ENCODE measurements at regions not wholly inside any gene's neighbourhood (a gene's known extent, or its start where the extent isn't known, plus 50 kb on each side); places are given as distances from the start of the nearest gene placed in this dataset.

DNA sequence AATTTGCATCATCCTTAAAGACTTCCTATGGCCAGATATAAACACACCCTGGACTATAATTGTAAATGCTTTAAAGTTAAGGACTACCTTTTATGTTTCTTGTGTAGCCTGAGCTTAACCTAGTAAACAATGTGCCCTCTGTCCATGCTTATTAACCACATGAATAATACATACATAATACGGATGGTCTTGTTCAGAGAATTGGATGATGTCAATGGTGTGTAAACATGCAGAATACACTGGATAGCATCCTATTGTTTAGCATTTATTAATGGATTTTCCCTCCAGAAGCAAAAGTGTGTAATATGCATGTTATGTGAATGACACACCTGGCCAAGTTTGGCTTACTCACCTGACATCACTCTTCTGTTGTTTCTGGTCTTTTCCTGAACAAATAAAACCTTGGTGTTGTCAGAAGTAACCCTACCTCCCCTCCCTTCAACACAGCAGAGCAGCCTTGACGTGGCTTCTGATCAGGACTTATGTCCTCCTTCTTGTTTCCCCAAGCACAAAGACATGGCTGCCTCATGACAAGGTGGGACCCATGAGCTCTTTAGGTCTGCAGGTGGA, 517.9 kb downstream of the MTRR start:
- H3K27me3 ChIP-seq (ENCODE audit: control insufficient read depth, extremely low read depth, insufficient read depth, low read length): no peaks in the 10 kb centered on the region
- no peaks in the 10 kb centered on the region for H3K4me1 ChIP-seq (ENCODE audit: control insufficient read depth, extremely low read depth, insufficient read depth, low read length)
- no peak overlapping the region for H3K4me3 ChIP-seq (ENCODE audit: control insufficient read depth in 2 of 3, extremely low read depth in 1 of 3, insufficient read depth in 2 of 3, low read depth in 1 of 3, low read length in 3 of 3)
- no peaks in the 10 kb centered on the region for H3K9me3 ChIP-seq (ENCODE audit: control insufficient read depth, low read depth, low read length)
- H3K36me3 ChIP-seq (ENCODE audit: control insufficient read depth in 2 of 2, extremely low read depth in 1 of 2, insufficient read depth in 2 of 2, low read length in 2 of 2): no peaks in the 10 kb centered on the region
- DNase-seq (ENCODE audit: low read depth, low spot score) (no peak), FAIRE-seq (no peak)
- dilution Hi-C loops (cut with MboI; ENCODE audit: extremely low pct_ligation_motif_present, low sequenced_read_pairs): no loop called here
- H3K79me2 ChIP-seq (ENCODE audit: control insufficient read depth, insufficient read depth, low read length): no peaks in the 10 kb centered on the region
- H4K20me1 ChIP-seq (ENCODE audit: control insufficient read depth, extremely low read depth, insufficient read depth, low read length): no peaks in the 10 kb centered on the region
- no peak overlapping the region for H2AFZ ChIP-seq (ENCODE audit: control insufficient read depth, low read length)
- no peak for TF ChIP-seq EZH2 (IDR thresholded peaks at IDR 0.05; ENCODE audit: low read length)
- TF ChIP-seq, protein P1, sequence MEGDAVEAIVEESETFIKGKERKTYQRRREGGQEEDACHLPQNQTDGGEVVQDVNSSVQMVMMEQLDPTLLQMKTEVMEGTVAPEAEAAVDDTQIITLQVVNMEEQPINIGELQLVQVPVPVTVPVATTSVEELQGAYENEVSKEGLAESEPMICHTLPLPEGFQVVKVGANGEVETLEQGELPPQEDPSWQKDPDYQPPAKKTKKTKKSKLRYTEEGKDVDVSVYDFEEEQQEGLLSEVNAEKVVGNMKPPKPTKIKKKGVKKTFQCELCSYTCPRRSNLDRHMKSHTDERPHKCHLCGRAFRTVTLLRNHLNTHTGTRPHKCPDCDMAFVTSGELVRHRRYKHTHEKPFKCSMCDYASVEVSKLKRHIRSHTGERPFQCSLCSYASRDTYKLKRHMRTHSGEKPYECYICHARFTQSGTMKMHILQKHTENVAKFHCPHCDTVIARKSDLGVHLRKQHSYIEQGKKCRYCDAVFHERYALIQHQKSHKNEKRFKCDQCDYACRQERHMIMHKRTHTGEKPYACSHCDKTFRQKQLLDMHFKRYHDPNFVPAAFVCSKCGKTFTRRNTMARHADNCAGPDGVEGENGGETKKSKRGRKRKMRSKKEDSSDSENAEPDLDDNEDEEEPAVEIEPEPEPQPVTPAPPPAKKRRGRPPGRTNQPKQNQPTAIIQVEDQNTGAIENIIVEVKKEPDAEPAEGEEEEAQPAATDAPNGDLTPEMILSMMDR (optimal IDR thresholded peaks at IDR 0.05 in 1 of 3, IDR thresholded peaks at IDR 0.05 in 1 of 3, conservative IDR thresholded peaks at IDR 0.05 in 1 of 3; ENCODE audit: extremely low read depth in 1 of 3, insufficient read depth in 2 of 3, low read length in 3 of 3): no peak
- H3K9ac ChIP-seq (ENCODE audit: control insufficient read depth, extremely low read depth, insufficient read depth, low read length): no peak overlapping the region
- H3K27ac ChIP-seq (ENCODE audit: control insufficient read depth, insufficient read depth, low read length): no peak overlapping the region
- no peaks in the 10 kb centered on the region for H3K9me1 ChIP-seq (ENCODE audit: control insufficient read depth, extremely low read depth, insufficient read depth, low read length)
- no peak overlapping the region for H3K4me2 ChIP-seq (ENCODE audit: control insufficient read depth, extremely low read depth, insufficient read depth, low read depth, low read length)

DNA sequence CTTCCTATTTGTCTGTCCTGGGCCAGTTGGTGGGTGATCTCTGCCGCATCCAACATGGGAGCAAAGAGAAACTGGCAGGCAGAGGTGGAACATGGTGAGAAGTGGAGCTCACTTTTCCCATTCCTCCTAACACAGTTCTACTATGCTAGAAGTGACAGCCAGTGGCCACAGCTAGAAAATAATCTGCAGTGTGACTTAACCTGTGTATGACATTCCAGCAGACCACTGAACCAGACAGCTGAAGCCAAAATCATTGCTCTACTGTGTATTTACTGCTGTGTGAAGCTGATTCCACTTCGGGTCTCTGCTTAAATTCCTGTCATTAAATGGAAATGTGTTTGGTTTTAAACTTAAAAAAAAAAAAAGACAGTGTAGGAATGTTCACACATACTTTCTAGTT, 523.0 kb downstream of the MTRR start:
- TF ChIP-seq, protein P1 (optimal IDR thresholded peaks at IDR 0.05 in 1 of 3, IDR thresholded peaks at IDR 0.05 in 1 of 3, conservative IDR thresholded peaks at IDR 0.05 in 1 of 3; ENCODE audit: extremely low read depth in 1 of 3, insufficient read depth in 2 of 3, low read length in 3 of 3): no peak
- no peak for TF ChIP-seq EZH2 (IDR thresholded peaks at IDR 0.05; ENCODE audit: low read length)
- no peak for DNase-seq (ENCODE audit: low read depth, low spot score)
- no peaks in the 10 kb centered on the region for H3K27me3 ChIP-seq (ENCODE audit: control insufficient read depth, extremely low read depth, insufficient read depth, low read length)

More for the DNA sequence above, 523.0 kb downstream of the MTRR start:
- H3K9me1 ChIP-seq (ENCODE audit: control insufficient read depth, extremely low read depth, insufficient read depth, low read length): no peaks in the 10 kb centered on the region
- H3K79me2 ChIP-seq (ENCODE audit: control insufficient read depth, insufficient read depth, low read length): no peaks in the 10 kb centered on the region
- H3K4me2 ChIP-seq (ENCODE audit: control insufficient read depth, extremely low read depth, insufficient read depth, low read depth, low read length): no peak overlapping the region
- no peaks in the 10 kb centered on the region for H3K36me3 ChIP-seq (ENCODE audit: control insufficient read depth in 2 of 2, extremely low read depth in 1 of 2, insufficient read depth in 2 of 2, low read length in 2 of 2)
- H2AFZ ChIP-seq (ENCODE audit: control insufficient read depth, low read length): no peak overlapping the region
- H4K20me1 ChIP-seq (ENCODE audit: control insufficient read depth, extremely low read depth, insufficient read depth, low read length): no peaks in the 10 kb centered on the region
- H3K9ac ChIP-seq (ENCODE audit: control insufficient read depth, extremely low read depth, insufficient read depth, low read length): no peak overlapping the region
- H3K4me1 ChIP-seq (ENCODE audit: control insufficient read depth, extremely low read depth, insufficient read depth, low read length): no peaks in the 10 kb centered on the region
- H3K27ac ChIP-seq (ENCODE audit: control insufficient read depth, insufficient read depth, low read length): no peak overlapping the region
- FAIRE-seq: no peak
- dilution Hi-C loops (cut with MboI; ENCODE audit: extremely low pct_ligation_motif_present, low sequenced_read_pairs): no loop called here
- H3K4me3 ChIP-seq (ENCODE audit: control insufficient read depth in 2 of 3, extremely low read depth in 1 of 3, insufficient read depth in 2 of 3, low read depth in 1 of 3, low read length in 3 of 3): no peak overlapping the region
- no peaks in the 10 kb centered on the region for H3K9me3 ChIP-seq (ENCODE audit: control insufficient read depth, low read depth, low read length)

Data from keratinocyte (primary cell).